HEK293 (cell line): ENCODE measurements at regions not wholly inside any gene's neighbourhood (a gene's known extent, or its start where the extent isn't known, plus 50 kb on each side); places are given as distances from the start of the nearest gene placed in this dataset.

Experiments used
- CTCF ChIA-PET: fragments of 350-600 bp; formaldehyde crosslinking; extraction: SDS; loops from one replicate; lab custom pipeline; 2021; ENCODE audit warnings: antibody characterized with exemption; lab: Yijun Ruan, JAX
- POLR2A ChIA-PET: fragments of 300-600 bp; formaldehyde crosslinking; extraction: SDS; loops from one replicate; lab custom pipeline; 2020; ENCODE audit warnings: antibody characterized with exemption, inconsistent platforms; lab: Yijun Ruan, JAX
- H3K27ac ChIP-seq: fragments of 200-500 bp; sonication (Bioruptor generic); 2 replicates; pipeline ENCODE4 v1.5.1; 2014; ENCODE audit warnings: low read depth, low read length, control low read depth, inconsistent platforms; ENCODE audit errors: extremely low read depth
- H3K36me3 ChIP-seq, 2 experiments: fragments of 200-500 bp in 1 of 2; sonication (Bioruptor generic) in 1 of 2; 1 replicate in 1 of 2; 2 replicates in 1 of 2; pipeline ENCODE4 v1.5.1; 2014 to 2017; ENCODE audit warnings: inconsistent platforms in 2 of 2, low read length in 2 of 2; ENCODE audit not compliant: control insufficient read depth in 2 of 2, insufficient read depth in 1 of 2
- H3K4me1 ChIP-seq: fragments of 200-500 bp; sonication (Bioruptor generic); 2 replicates; pipeline ENCODE4 v1.5.1; 2014; ENCODE audit warnings: mild to moderate bottlenecking, low read length, inconsistent platforms; ENCODE audit not compliant: control insufficient read depth, insufficient read depth
- H3K4me3 ChIP-seq: 2 replicates; pipeline ENCODE4 v1.5.1; 2011; ENCODE audit warnings: low read depth, mild to moderate bottlenecking, control low read depth, low read length, moderate library complexity
- H3K9me3 ChIP-seq: fragments of 200-500 bp; sonication (Bioruptor generic); 2 replicates; pipeline ENCODE4 v1.5.1; 2014; ENCODE audit warnings: low read depth, low read length, inconsistent platforms; ENCODE audit not compliant: control insufficient read depth, insufficient read depth
- HOXC10 ChIP-seq: sonication (generic); formaldehyde crosslinking; IDR thresholded peaks from 2 replicates; pipeline ENCODE4 v1.8.1; 2023; ENCODE audit warnings: mild to moderate bottlenecking, missing genetic modification reagents
- SP3 ChIP-seq: fragments of 450-650 bp; formaldehyde crosslinking; IDR thresholded peaks from 2 replicates; pipeline ENCODE4 v1.5.1; 2016; ENCODE audit warnings: missing biosample characterization, missing genetic modification characterization
- WT1 ChIP-seq: fragments of 450-650 bp; formaldehyde crosslinking; IDR thresholded peaks from 2 replicates; pipeline ENCODE4 v1.5.1; 2016; ENCODE audit warnings: missing biosample characterization, missing genetic modification characterization
- ZFHX2 ChIP-seq: fragments of 450-650 bp; formaldehyde crosslinking; conservative IDR thresholded peaks from 2 replicates; pipeline ENCODE4 v1.5.1; 2016; ENCODE audit warnings: missing biosample characterization, missing genetic modification characterization
- ZFP3 ChIP-seq: fragments of 450-650 bp; formaldehyde crosslinking; IDR thresholded peaks from 2 replicates; pipeline ENCODE4 v1.5.1; 2016; ENCODE audit warnings: low read depth, missing biosample characterization, missing genetic modification characterization
- ZNF223 ChIP-seq: fragments of 450-650 bp; formaldehyde crosslinking; IDR thresholded peaks from 2 replicates; pipeline ENCODE4 v1.5.1; 2016; ENCODE audit warnings: missing biosample characterization, missing genetic modification characterization
- ZNF302 ChIP-seq: fragments of 450-650 bp; formaldehyde crosslinking; IDR thresholded peaks from 2 replicates; pipeline ENCODE4 v1.5.1; 2016; ENCODE audit warnings: missing biosample characterization, missing genetic modification characterization, low read depth
- ZNF341 ChIP-seq: fragments of 450-650 bp; formaldehyde crosslinking; IDR thresholded peaks from 2 replicates; pipeline ENCODE4; 2016; ENCODE audit warnings: low read depth, missing biosample characterization, missing genetic modification characterization
- ZNF488 ChIP-seq: fragments of 450-650 bp; formaldehyde crosslinking; IDR thresholded peaks from 2 replicates; pipeline ENCODE4 v1.5.1; 2016; ENCODE audit warnings: missing biosample characterization, missing genetic modification characterization
- ZNF501 ChIP-seq: fragments of 450-650 bp; formaldehyde crosslinking; IDR thresholded peaks from 2 replicates; pipeline ENCODE4 v1.5.1; 2016; ENCODE audit warnings: missing biosample characterization, missing genetic modification characterization
- ZNF529 ChIP-seq: fragments of 450-650 bp; formaldehyde crosslinking; IDR thresholded peaks from 2 replicates; pipeline ENCODE4 v1.5.1; 2017; ENCODE audit warnings: missing genetic modification characterization, missing biosample characterization; ENCODE audit not compliant: insufficient replicate concordance
- ZNF701 ChIP-seq: fragments of 450-650 bp; formaldehyde crosslinking; IDR thresholded peaks from 2 replicates; pipeline ENCODE4 v1.5.1; 2016; ENCODE audit warnings: missing biosample characterization, missing genetic modification characterization
- ZNF704 ChIP-seq: fragments of 450-650 bp; formaldehyde crosslinking; IDR thresholded peaks from 2 replicates; pipeline ENCODE4 v1.5.1; 2016; ENCODE audit warnings: missing biosample characterization, missing genetic modification characterization
- ZNF791 ChIP-seq: fragments of 450-650 bp; formaldehyde crosslinking; IDR thresholded peaks from 2 replicates; pipeline ENCODE4 v1.5.1; 2016; ENCODE audit warnings: missing biosample characterization, missing genetic modification characterization
- ZNF837 ChIP-seq: fragments of 450-650 bp; formaldehyde crosslinking; IDR thresholded peaks from 2 replicates; pipeline ENCODE4 v1.5.1; 2016; ENCODE audit warnings: missing biosample characterization, missing genetic modification characterization
- TF ChIP-seq, protein P1 (sequence below): fragments of 450-650 bp; formaldehyde crosslinking; IDR thresholded peaks from 2 replicates; pipeline ENCODE4 v1.5.1; 2016; ENCODE audit warnings: missing biosample characterization, missing genetic modification characterization, borderline replicate concordance
- TF ChIP-seq, protein P2 (sequence below): fragments of 450-650 bp; formaldehyde crosslinking; conservative IDR thresholded peaks from 2 replicates; pipeline ENCODE4 v1.5.1; 2016; ENCODE audit warnings: low read depth, missing biosample characterization, missing genetic modification characterization
- TF ChIP-seq, protein P3 (sequence below): fragments of 450-650 bp; formaldehyde crosslinking; IDR thresholded peaks from 2 replicates; pipeline ENCODE4 v1.5.1; 2016; ENCODE audit warnings: missing biosample characterization, missing genetic modification characterization
- TF ChIP-seq, protein P4 (sequence below): fragments of 450-650 bp; formaldehyde crosslinking; IDR thresholded peaks from 2 replicates; pipeline ENCODE4 v1.5.1; 2017; ENCODE audit warnings: missing biosample characterization, missing genetic modification characterization
- TF ChIP-seq, protein P5 (sequence below): fragments of 450-650 bp; IDR thresholded peaks from 2 replicates; pipeline ENCODE4 v1.5.1; 2018; ENCODE audit warnings: missing biosample characterization, missing genetic modification characterization

DNA sequence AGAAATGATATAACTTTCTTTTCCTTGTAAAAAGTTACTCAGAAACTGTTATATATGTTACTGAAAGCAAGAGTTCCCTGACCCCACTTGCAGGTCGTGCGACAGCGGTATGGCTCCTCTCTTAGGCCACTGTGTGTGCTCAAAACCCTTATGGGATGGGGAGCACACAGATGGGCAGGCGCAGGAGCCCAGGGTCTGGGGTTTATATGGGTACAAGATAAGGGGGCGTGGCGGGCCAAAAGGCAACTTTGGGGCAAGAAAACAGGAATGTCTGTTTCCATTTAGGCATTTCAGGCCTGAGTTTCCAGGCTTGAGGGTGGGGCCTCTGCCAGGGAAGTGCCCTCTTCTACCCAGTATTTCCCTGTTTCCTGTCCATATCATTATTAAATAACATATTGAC is 736.5 kb downstream of the VGLL3 start:
- H3K4me1 ChIP-seq = no peaks in the 10 kb centered on the region
- ChIA-PET CTCF (no interaction called here), POLR2A (no interaction called here)
- no peaks in the 10 kb centered on the region for H3K36me3 ChIP-seq
- TF ChIP-seq, protein P1, sequence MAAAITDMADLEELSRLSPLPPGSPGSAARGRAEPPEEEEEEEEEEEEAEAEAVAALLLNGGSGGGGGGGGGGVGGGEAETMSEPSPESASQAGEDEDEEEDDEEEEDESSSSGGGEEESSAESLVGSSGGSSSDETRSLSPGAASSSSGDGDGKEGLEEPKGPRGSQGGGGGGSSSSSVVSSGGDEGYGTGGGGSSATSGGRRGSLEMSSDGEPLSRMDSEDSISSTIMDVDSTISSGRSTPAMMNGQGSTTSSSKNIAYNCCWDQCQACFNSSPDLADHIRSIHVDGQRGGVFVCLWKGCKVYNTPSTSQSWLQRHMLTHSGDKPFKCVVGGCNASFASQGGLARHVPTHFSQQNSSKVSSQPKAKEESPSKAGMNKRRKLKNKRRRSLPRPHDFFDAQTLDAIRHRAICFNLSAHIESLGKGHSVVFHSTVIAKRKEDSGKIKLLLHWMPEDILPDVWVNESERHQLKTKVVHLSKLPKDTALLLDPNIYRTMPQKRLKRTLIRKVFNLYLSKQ = no peak
- TF ChIP-seq ZNF302 (tag by site-specific recombination) (no peak), ZNF791 (tag by site-specific recombination) (no peak), ZNF223 (tag by site-specific recombination) (no peak), ZNF701 (no peak), ZFP3 (no peak), HOXC10 (no peak), WT1 (no peak), ZNF529 (no peak), ZNF341 (no peak), ZNF704 (tag by site-specific recombination) (no peak), ZNF501 (no peak), SP3 (no peak), ZFHX2 (tag by site-specific recombination) (no peak), ZNF837 (tag by site-specific recombination) (no peak), ZNF488 (tag by site-specific recombination) (no peak)
- TF ChIP-seq, protein P2, sequence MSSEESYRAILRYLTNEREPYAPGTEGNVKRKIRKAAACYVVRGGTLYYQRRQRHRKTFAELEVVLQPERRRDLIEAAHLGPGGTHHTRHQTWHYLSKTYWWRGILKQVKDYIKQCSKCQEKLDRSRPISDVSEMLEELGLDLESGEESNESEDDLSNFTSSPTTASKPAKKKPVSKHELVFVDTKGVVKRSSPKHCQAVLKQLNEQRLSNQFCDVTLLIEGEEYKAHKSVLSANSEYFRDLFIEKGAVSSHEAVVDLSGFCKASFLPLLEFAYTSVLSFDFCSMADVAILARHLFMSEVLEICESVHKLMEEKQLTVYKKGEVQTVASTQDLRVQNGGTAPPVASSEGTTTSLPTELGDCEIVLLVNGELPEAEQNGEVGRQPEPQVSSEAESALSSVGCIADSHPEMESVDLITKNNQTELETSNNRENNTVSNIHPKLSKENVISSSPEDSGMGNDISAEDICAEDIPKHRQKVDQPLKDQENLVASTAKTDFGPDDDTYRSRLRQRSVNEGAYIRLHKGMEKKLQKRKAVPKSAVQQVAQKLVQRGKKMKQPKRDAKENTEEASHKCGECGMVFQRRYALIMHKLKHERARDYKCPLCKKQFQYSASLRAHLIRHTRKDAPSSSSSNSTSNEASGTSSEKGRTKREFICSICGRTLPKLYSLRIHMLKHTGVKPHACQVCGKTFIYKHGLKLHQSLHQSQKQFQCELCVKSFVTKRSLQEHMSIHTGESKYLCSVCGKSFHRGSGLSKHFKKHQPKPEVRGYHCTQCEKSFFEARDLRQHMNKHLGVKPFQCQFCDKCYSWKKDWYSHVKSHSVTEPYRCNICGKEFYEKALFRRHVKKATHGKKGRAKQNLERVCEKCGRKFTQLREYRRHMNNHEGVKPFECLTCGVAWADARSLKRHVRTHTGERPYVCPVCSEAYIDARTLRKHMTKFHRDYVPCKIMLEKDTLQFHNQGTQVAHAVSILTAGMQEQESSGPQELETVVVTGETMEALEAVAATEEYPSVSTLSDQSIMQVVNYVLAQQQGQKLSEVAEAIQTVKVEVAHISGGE (tag by site-specific recombination) = no peak
- TF ChIP-seq, protein P3, sequence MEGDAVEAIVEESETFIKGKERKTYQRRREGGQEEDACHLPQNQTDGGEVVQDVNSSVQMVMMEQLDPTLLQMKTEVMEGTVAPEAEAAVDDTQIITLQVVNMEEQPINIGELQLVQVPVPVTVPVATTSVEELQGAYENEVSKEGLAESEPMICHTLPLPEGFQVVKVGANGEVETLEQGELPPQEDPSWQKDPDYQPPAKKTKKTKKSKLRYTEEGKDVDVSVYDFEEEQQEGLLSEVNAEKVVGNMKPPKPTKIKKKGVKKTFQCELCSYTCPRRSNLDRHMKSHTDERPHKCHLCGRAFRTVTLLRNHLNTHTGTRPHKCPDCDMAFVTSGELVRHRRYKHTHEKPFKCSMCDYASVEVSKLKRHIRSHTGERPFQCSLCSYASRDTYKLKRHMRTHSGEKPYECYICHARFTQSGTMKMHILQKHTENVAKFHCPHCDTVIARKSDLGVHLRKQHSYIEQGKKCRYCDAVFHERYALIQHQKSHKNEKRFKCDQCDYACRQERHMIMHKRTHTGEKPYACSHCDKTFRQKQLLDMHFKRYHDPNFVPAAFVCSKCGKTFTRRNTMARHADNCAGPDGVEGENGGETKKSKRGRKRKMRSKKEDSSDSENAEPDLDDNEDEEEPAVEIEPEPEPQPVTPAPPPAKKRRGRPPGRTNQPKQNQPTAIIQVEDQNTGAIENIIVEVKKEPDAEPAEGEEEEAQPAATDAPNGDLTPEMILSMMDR (tag by site-specific recombination) = no peak
- TF ChIP-seq, protein P4, sequence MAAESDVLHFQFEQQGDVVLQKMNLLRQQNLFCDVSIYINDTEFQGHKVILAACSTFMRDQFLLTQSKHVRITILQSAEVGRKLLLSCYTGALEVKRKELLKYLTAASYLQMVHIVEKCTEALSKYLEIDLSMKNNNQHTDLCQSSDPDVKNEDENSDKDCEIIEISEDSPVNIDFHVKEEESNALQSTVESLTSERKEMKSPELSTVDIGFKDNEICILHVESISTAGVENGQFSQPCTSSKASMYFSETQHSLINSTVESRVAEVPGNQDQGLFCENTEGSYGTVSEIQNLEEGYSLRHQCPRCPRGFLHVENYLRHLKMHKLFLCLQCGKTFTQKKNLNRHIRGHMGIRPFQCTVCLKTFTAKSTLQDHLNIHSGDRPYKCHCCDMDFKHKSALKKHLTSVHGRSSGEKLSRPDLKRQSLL (tag by site-specific recombination) = no peak
- TF ChIP-seq, protein P5, sequence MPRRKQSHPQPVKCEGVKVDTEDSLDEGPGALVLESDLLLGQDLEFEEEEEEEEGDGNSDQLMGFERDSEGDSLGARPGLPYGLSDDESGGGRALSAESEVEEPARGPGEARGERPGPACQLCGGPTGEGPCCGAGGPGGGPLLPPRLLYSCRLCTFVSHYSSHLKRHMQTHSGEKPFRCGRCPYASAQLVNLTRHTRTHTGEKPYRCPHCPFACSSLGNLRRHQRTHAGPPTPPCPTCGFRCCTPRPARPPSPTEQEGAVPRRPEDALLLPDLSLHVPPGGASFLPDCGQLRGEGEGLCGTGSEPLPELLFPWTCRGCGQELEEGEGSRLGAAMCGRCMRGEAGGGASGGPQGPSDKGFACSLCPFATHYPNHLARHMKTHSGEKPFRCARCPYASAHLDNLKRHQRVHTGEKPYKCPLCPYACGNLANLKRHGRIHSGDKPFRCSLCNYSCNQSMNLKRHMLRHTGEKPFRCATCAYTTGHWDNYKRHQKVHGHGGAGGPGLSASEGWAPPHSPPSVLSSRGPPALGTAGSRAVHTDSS = no peak
- no peak overlapping the region for H3K4me3 ChIP-seq
- H3K9me3 ChIP-seq = no peaks in the 10 kb centered on the region
- H3K27ac ChIP-seq = no peak overlapping the region
